GM03348 (cell line): ENCODE measurements at regions not wholly inside any gene's neighbourhood (a gene's known extent, or its start where the extent isn't known, plus 50 kb on each side); places are given as distances from the start of the nearest gene placed in this dataset.
"Not testable (repeated sequence)": the region's sequence is repeated elsewhere in the genome, so short reads cannot be mapped to it uniquely, and the experiment has no call there.

Source experiments
- DNase-seq: peaks from one replicate; pipeline ENCODE4 v3.0.0; 2012; ENCODE audit warnings: low spot score

GRCh38 chr4:125262502-125262901, 52.3 kb upstream of the FAT4 start:
- no peak for DNase-seq

DNA sequence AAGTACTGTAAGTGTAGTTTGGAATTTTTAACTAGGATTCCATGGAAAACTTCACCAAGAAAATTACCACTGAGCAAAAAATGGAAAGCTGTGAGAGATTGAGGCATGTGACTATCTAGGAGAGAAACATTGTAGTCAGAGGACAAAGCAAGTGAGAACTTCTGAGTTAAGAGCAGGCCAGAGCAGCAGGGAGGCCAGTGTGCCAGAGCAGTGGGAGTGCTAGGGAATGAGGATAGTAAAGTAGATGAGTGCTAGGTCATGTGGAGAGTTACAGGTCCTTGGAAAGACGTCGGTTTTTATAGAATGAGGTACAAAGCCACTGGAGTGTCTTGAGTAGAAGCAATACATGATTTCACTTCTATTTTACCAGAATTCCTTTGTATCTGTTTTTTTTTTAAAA, 52.7 kb upstream of the FAT4 start:
- no peak for DNase-seq

- peak; percentile 16 for DNase-seq
Measured at GRCh38 chr4:125254106-125254505, 60.6 kb upstream of the FAT4 start.

DNA sequence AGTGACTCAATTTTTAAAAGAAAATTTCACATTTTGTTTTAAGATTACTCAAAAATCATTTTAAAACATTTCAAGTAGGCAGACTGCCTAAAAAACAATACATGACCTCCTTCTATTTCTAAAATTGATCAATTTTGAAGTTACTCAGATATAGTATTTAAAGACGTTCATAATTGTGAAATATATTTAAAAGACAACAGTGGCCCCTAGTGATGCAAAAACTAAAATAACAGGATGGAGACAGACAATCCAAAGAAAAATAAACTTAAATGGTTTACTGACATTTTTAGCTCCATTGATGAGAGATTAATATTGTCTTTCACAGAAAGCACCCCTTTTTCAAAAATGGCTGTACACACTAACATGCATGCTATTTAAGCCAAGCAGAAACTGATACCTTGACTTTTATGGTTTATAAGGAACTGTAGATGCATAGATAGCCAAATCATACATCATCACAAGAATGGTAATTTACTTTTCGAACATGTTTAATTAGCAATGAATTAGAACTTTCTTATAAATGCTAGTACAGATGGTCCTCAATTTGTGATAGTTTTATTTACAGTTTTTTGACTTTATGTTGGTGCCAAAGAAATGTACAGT, 69.8 kb upstream of the FAT4 start:
- peak; percentile 20 for DNase-seq

GRCh38 chr4:125243789-125244397, 70.9 kb upstream of the FAT4 start:
- DNase-seq, result no peak

- no peak for DNase-seq
Measured at GRCh38 chr4:125235971-125236370, 78.8 kb upstream of the FAT4 start.

DNA sequence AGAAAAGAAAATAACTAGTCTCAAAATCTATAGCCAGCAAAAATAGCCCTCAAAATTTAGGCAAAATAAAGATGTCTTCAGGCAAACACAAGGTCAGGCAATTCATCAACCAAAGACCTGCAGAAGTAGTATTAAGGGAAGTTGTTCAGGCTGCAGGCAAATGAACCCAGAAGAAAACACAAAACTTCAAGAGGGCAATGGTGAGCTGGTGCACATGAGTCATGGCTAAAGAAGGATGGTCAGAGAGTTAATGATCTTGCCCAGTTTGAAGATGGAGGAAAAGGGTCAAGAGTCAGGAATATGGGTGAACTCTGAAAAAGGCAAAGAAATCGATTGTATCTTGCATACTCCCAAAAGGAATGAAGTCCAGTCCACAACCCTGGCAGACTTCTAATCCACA, 83.1 kb upstream of the FAT4 start:
- no peak for DNase-seq

- DNase-seq, result no peak
Measured at GRCh38 chr4:125229596-125230058, 85.1 kb upstream of the FAT4 start.

DNA sequence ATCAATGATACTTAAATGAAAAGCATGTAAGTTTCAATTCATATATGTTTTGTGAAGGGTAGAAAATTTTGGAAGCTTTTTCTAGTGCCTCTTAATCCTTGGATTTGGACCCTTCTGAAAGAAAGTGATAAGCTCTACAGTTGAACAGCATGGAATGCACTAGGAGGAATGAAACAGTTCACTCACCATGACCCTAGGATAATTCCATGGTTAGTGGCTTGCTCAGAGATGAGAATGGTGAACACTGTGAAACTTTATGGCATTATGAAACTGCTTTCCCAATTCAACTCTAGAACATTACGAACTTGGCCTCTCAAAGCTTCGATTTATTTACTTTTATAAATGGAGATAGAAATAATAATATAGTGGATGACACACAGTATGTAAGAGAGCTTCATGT, 88.9 kb upstream of the FAT4 start:
- DNase-seq, result no peak

- no peak for DNase-seq
Measured at GRCh38 chr4:125200556-125200955, 114.2 kb upstream of the FAT4 start.

- no peak for DNase-seq
Measured at GRCh38 chr4:125198916-125199315, 115.8 kb upstream of the FAT4 start.

GRCh38 chr4:125191874-125192459, 122.8 kb upstream of the FAT4 start:
- DNase-seq, result not testable (repeated sequence)

DNA sequence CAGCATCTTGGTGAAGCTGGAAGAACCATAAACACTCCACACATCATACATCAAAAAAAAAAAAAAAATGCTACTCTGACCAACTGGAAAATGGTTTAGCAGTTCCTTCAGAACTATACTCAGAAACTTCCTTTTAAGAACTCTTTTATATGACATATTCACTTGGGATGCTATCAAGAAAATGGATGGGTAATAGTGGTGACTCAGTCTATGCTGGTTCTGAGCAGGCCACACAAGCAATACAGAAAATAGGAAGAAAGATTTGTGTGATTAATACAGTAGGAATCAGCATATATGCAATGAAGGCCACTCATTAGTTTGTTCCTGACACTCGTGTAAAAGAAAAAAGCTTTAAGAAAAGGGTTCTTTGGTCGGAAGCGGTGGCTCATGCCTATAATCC, 123.5 kb upstream of the FAT4 start:
- DNase-seq, result peak; percentile 58

DNA sequence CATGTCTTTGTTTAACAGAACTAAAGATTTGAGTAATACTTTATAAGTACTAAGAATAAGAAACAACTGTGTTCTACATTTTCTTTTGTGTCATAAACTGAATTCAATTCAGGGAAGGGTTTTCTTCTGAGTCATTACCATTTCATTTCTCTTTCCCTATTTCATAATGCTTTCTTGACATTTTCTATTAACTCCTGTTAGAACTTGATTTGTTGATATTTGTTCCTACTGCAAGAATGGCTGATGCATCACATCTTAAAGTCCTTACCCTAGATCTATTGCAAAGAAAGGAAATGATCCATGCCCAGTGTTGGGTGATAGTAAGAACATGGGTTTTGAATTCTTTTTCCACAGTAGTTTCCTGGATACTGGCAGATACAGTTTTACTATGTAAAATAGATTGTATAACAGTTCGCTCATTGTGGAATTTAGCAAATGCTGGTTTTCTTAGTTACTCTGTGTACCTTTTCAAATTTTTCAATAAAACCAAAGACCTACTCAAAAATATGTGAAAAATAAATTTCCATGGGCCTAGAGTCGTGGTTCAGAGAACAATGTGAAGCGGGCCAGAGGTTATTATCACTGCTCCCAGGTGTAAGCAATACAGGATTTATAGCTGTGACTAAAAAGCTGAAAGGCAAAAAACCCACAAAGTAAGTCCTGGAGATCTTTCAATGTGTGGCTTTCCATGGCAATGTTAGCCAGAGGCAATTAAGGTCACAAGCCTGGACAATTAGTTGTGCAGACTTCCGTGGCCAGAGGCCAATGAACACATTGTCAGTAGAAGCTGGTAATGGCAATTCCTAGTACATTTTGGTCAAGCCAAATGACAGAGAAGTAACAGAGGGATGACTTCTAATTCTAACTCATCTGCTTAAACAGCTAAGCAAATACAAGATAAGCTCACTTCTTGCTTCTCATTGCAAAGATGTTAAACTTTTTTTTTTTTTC, 127.3 kb upstream of the FAT4 start:
- DNase-seq, result peak; percentile 56

DNA sequence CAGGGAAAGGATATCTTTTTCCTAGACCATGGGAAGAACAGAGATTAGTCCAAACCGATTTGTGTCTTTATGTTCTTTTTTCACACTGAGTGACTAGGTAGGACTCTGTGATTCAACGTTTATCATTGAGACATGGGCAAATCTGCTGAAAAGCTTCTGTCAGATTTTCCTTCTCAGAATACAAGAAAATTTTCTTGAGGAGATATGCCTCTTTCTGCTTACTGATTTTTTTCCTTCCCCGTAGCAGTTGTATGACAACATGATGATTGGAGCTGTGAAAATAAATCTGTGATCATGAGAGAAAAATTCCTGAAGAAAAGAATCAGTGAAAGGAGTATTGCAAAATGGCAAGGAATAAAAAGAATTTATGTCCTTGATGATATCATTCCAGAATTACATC, 130.6 kb upstream of the FAT4 start:
- no peak for DNase-seq

- DNase-seq, result no peak
Measured at GRCh38 chr4:125181804-125182203, 133.0 kb upstream of the FAT4 start.

GRCh38 chr4:125179727-125180126, 135.0 kb upstream of the FAT4 start:
- no peak for DNase-seq

GRCh38 chr4:125169192-125169591, 145.6 kb upstream of the FAT4 start:
- DNase-seq, result no peak

- peak; percentile 26 for DNase-seq
Measured at GRCh38 chr4:125168531-125168930, 146.2 kb upstream of the FAT4 start.

- DNase-seq, result not testable (repeated sequence)
Measured at GRCh38 chr4:125166012-125166411, 148.7 kb upstream of the FAT4 start.

DNA sequence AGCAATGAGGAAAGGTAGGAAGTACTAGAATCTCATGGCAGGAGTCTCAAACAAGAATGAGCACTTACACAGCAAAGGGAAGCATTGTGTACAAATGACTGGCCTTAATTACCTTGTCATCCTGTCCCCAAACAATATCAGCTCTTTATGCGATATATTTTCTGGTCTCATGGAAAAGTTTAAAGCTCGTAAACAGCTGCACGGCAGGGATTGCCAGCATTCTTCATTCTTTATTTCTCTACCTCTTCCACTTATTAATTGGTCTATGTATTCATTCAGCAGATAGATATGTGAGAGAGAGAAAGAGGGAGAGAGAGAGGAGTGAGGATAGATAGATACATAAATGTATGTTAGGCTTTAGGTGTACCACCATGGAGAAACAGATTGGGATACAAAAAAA, 155.8 kb upstream of the FAT4 start:
- no peak for DNase-seq

GRCh38 chr4:125155251-125155650, 159.5 kb upstream of the FAT4 start:
- no peak for DNase-seq
